GM12872 (cell line): ENCODE measurements at regions not wholly inside any gene's neighbourhood (a gene's known extent, or its start where the extent isn't known, plus 50 kb on each side); places are given as distances from the start of the nearest gene placed in this dataset.

Experiments used
- TF ChIP-seq, protein P1 (sequence below): IDR thresholded peaks from 3 replicates; pipeline ENCODE4 v1.5.1; 2011; ENCODE audit warnings: low read depth, mild to moderate bottlenecking, low read length, moderate library complexity; ENCODE audit not compliant: insufficient read depth

DNA sequence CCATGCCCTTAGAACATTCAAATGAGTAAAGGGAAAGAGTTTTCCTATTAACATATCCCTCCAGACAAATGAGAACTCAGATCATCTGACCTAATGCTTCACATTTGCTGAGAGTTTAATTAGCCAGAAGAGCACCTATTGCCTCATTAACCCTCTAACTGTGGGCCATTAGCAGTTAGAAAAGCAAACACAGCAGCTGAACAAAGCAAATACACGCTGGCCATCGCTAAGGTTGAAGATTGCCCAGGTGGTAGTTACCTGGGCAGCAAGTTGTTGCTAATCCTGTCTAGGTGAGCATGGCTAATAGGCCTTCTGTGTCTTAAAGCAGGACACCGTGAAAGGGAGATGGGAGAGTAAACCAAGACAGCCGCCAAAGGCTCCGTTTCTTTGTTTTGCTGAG, 49.9 kb upstream of the UCN3 start:
- TF ChIP-seq, protein P1, sequence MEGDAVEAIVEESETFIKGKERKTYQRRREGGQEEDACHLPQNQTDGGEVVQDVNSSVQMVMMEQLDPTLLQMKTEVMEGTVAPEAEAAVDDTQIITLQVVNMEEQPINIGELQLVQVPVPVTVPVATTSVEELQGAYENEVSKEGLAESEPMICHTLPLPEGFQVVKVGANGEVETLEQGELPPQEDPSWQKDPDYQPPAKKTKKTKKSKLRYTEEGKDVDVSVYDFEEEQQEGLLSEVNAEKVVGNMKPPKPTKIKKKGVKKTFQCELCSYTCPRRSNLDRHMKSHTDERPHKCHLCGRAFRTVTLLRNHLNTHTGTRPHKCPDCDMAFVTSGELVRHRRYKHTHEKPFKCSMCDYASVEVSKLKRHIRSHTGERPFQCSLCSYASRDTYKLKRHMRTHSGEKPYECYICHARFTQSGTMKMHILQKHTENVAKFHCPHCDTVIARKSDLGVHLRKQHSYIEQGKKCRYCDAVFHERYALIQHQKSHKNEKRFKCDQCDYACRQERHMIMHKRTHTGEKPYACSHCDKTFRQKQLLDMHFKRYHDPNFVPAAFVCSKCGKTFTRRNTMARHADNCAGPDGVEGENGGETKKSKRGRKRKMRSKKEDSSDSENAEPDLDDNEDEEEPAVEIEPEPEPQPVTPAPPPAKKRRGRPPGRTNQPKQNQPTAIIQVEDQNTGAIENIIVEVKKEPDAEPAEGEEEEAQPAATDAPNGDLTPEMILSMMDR: no peak
